ENCODE measurements at regions not wholly inside any gene's neighbourhood (a gene's known extent, or its start where the extent isn't known, plus 50 kb on each side); places are given as distances from the start of the nearest gene placed in this dataset.

DNA sequence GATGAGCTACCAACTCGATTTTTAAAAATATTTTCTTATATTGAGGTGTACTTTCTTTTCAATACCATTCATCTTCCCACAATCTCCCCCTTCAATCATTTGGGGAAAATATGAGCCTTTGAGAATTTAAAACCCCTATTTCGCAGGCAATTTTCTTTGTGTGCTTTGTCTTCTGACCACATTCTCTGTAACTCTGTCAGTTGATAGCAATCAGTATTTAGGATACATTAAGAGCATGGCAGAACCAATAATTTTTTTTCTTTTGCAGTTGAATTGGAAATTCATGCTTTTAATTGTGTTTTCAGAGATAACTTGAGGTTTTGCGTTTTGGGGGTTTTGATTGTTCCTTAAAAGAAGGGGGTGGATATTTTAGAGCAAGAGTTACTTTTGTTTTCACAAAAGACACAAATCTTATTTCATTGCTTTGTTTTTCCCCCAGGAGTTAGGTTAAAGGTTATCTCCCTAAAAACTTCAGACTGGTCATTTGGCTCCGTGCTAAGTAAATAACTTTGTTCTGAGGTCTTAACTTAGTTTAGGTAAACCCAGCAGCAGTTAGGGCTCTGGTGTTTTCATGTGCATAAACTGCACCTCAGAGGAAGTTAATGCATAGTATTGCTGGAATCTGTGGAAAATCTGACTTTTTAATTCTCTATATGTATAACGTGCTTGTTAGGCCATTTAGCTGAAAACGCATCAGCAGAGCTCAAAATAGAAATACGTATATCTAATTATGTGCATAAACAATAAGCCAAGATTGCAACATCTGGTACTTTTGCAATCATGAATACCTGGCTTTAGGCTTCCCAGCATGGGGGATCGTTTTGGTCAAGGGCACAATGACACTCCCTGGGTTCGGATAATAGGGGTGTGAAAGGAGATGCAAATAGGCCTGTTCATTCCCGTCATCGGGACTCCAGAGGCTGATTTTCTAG lies 676.4 kb upstream of the ANKRD30A start:
- TF ChIP-seq POLR2A (IDR thresholded peaks at IDR 0.05; ENCODE audit: low read depth, low read length), result no peak
- TF ChIP-seq POLR2AphosphoS5 (IDR thresholded peaks at IDR 0.05; ENCODE audit: low read depth, low read length), result no peak

Measured in GM12892 (cell line).